Ishikawa (cell line): ENCODE measurements at regions not wholly inside any gene's neighbourhood (a gene's known extent, or its start where the extent isn't known, plus 50 kb on each side); places are given as distances from the start of the nearest gene placed in this dataset.

Experiments used
- EP300 ChIP-seq: IDR thresholded peaks from 2 replicates; pipeline ENCODE4 v1.6.1; 2012; ENCODE audit warnings: borderline replicate concordance
- RAD21 ChIP-seq: IDR thresholded peaks from 2 replicates; pipeline ENCODE4 v1.6.1; 2012; ENCODE audit warnings: low read depth

GRCh38 chr6:147054158-147054557, 150.1 kb upstream of the STXBP5 start:
- TF ChIP-seq RAD21 (no peak), EP300 (no peak)
